ENCODE measurements at regions not wholly inside any gene's neighbourhood (a gene's known extent, or its start where the extent isn't known, plus 50 kb on each side); places are given as distances from the start of the nearest gene placed in this dataset.

GRCh38 chr2:15748736-15749323, 157.2 kb downstream of the DDX1 start:
- no peaks in the 10 kb centered on the region for H4K20me1 ChIP-seq (replicated peaks in 1 of 2; ENCODE audit: control insufficient read depth in 1 of 2, insufficient read depth in 2 of 2, low read length in 2 of 2)
- H4K91ac ChIP-seq (replicated peaks; ENCODE audit: insufficient read length, low read length): no peak overlapping the region
- H3K56ac ChIP-seq (replicated peaks; ENCODE audit: insufficient read length, low read depth, low read length): no peak overlapping the region
- no peaks in the 10 kb centered on the region for H3K27me3 ChIP-seq (replicated peaks in 1 of 4; ENCODE audit: control insufficient read depth in 3 of 4, extremely low read depth in 1 of 4, insufficient read depth in 3 of 4, low read length in 3 of 4)
- no peaks in the 10 kb centered on the region for H3K79me2 ChIP-seq (ENCODE audit: control insufficient read depth in 1 of 2, insufficient read depth in 2 of 2, low read length in 2 of 2)
- no peak overlapping the region for H2AK5ac ChIP-seq (ENCODE audit: low read depth, low read length)
- ChIA-PET POLR2A (ENCODE audit: partially characterized antibody) (interaction anchor here (0.8 to 1.5 kb wide), 7 partner anchors 10 to 111 kb away, joined by 3 to 6 read pairs (median 3); no protein-coding TSS in a partner anchor), CTCF (ENCODE audit: partially characterized antibody) (interaction anchor here (0.7 to 4.6 kb wide), 36 partner anchors 8 to 1765 kb away, joined by 3 to 29 read pairs (median 4); no protein-coding TSS in a partner anchor)
- WGBS, 2 experiments (ENCODE audit: extremely low coverage in 1 of 2, insufficient coverage in 1 of 2, insufficient read length in 1 of 2, insufficient replicate concordance in 2 of 2, low coverage in 1 of 2, low lambda C conversion rate in 2 of 2, missing lambda C conversion rate in 1 of 2): 57% methylated on average over 12 of the region's 12 CpGs; no CpG with 5 or more reads in 1 of the 2 experiments
- H3K18ac ChIP-seq (ENCODE audit: extremely low read depth, low read length): peak overlapping the region; percentile 84; the same call in 1 of the 2 replicates
- no peak overlapping the region for H4K5ac ChIP-seq (ENCODE audit: insufficient read length, low read depth, low read length)
- H4K8ac ChIP-seq (ENCODE audit: extremely low read depth, insufficient read depth, low read length): no peak overlapping the region
- no peak overlapping the region for H2BK5ac ChIP-seq (ENCODE audit: low read depth, low read length)
- H3K4me1 ChIP-seq (replicated peaks in 1 of 4; ENCODE audit: control insufficient read depth in 3 of 4, insufficient read depth in 4 of 4, low read length in 3 of 4): peaks cover 5 to 12% (median 10%) of the 10 kb centered on the region in 4 experiments
- no peaks in the 10 kb centered on the region for H3K79me1 ChIP-seq (ENCODE audit: low read depth, low read length)
- no peak overlapping the region for H3K14ac ChIP-seq (ENCODE audit: insufficient read length)
- no peak overlapping the region for H2AFZ ChIP-seq (ENCODE audit: low read length)
- H3K36me3 ChIP-seq (ENCODE audit: control insufficient read depth in 2 of 4, insufficient read depth in 4 of 4, low read length in 3 of 4): no peaks in the 10 kb centered on the region
- H2BK20ac ChIP-seq (ENCODE audit: low read length): 0 out of 2 replicates have a peak overlapping the region, but pooled peaks have one; percentile 28
- H3K23me2 ChIP-seq (ENCODE audit: low read depth, low read length): no peaks in the 10 kb centered on the region
- DNase-seq (ENCODE audit: low read depth in 1 of 2, low spot score in 2 of 2): peak; percentile 62 to 90
- H3K4me3 ChIP-seq (ENCODE audit: extremely low read depth in 1 of 4, insufficient read depth in 2 of 4, low read depth in 3 of 4, low read length in 4 of 4): no peak overlapping the region
- no peaks in the 10 kb centered on the region for H3K9me3 ChIP-seq (ENCODE audit: insufficient read depth in 2 of 2, low read depth in 1 of 2, low read length in 1 of 2)
- no peak overlapping the region for H3K23ac ChIP-seq (ENCODE audit: insufficient read length)
- no peak overlapping the region for H2BK120ac ChIP-seq (replicated peaks; ENCODE audit: low read depth, low read length)
- no peak overlapping the region for H3K9ac ChIP-seq (replicated peaks in 1 of 4; ENCODE audit: extremely low read depth in 1 of 4, low read depth in 3 of 4, low read length in 3 of 4)
- H3K4me2 ChIP-seq (ENCODE audit: insufficient read depth in 1 of 2, low read depth in 2 of 2, low read length in 2 of 2): no peak overlapping the region
- H3K4ac ChIP-seq (replicated peaks; ENCODE audit: insufficient read length, low read depth, low read length): no peak overlapping the region
- H2BK15ac ChIP-seq (ENCODE audit: low read length): no peak overlapping the region; the same call in 1 of the 2 replicates
- peak overlapping the region; percentile 56; the same call in 1 of the 2 replicates for H2BK12ac ChIP-seq (ENCODE audit: low read depth, low read length)
- FAIRE-seq: no peak
- H3K27ac ChIP-seq (ENCODE audit: low read depth, low read length): no peak overlapping the region
- peak; percentile 60 for TF ChIP-seq CEBPB (IDR thresholded peaks at IDR 0.05; ENCODE audit: low read depth, low read length)
- TF ChIP-seq KDM1A (IDR thresholded peaks at IDR 0.05; ENCODE audit: borderline replicate concordance, low read length): 0 out of 2 replicates have a peak, but pooled peaks have one; percentile 12
- TF ChIP-seq ATF2 (IDR thresholded peaks at IDR 0.05; ENCODE audit: low read length): no peak
- no peak for TF ChIP-seq E2F6 (IDR thresholded peaks at IDR 0.05)
- TF ChIP-seq CTCF (IDR thresholded peaks at IDR 0.05; ENCODE audit: control extremely low read depth in 1 of 3, insufficient read depth in 1 of 3, low read depth in 1 of 3, low read length in 3 of 3): peak; percentile 86 to 96 (median 94)
- TF ChIP-seq HDAC2 (IDR thresholded peaks at IDR 0.05; ENCODE audit: borderline replicate concordance in 1 of 2, low read depth in 2 of 2, low read length in 2 of 2): 0 out of 4 replicates have a peak, but pooled peaks have one; percentile 29 to 38
